ENCODE measurements at regions not wholly inside any gene's neighbourhood (a gene's known extent, or its start where the extent isn't known, plus 50 kb on each side); places are given as distances from the start of the nearest gene placed in this dataset.

GRCh38 chrX:39452401-39452800, 645.4 kb downstream of the BCOR start:
- no peak for DNase-seq

- DNase-seq = no peak
Observed at GRCh38 chrX:39453889-39454621, 643.7 kb downstream of the BCOR start.

GRCh38 chrX:39456894-39457604, 640.7 kb downstream of the BCOR start:
- no peak for DNase-seq

- no peak for DNase-seq
Observed at GRCh38 chrX:39458779-39459178, 639.0 kb downstream of the BCOR start.

- DNase-seq = no peak
Observed at GRCh38 chrX:39459204-39459603, 638.6 kb downstream of the BCOR start.

GRCh38 chrX:39459952-39460351, 637.8 kb downstream of the BCOR start:
- DNase-seq = no peak

- DNase-seq = no peak
Observed at GRCh38 chrX:39460499-39460898, 637.3 kb downstream of the BCOR start.

GRCh38 chrX:39462835-39463234, 634.9 kb downstream of the BCOR start:
- no peak for DNase-seq

- DNase-seq = no peak
Observed at GRCh38 chrX:39464253-39464652, 633.5 kb downstream of the BCOR start.

- DNase-seq = no peak
Observed at GRCh38 chrX:39465467-39465866, 632.3 kb downstream of the BCOR start.

- DNase-seq = no peak
Observed at GRCh38 chrX:39465906-39466305, 631.9 kb downstream of the BCOR start.

- DNase-seq = no peak
Observed at GRCh38 chrX:39469126-39469525, 628.6 kb downstream of the BCOR start.

GRCh38 chrX:39470588-39471407, 627.0 kb downstream of the BCOR start:
- DNase-seq = no peak

GRCh38 chrX:39472161-39472560, 625.6 kb downstream of the BCOR start:
- no peak for DNase-seq

GRCh38 chrX:39473812-39474211, 623.9 kb downstream of the BCOR start:
- DNase-seq = no peak

- DNase-seq = no peak
Observed at GRCh38 chrX:39475372-39475771, 622.4 kb downstream of the BCOR start.

- no peak for DNase-seq
Observed at GRCh38 chrX:39476604-39477021, 621.1 kb downstream of the BCOR start.

- DNase-seq = no peak
Observed at GRCh38 chrX:39477031-39477761, 620.6 kb downstream of the BCOR start.

GRCh38 chrX:39477762-39478120, 620.0 kb downstream of the BCOR start:
- DNase-seq = peak; percentile 16

- no peak for DNase-seq
Observed at GRCh38 chrX:39479856-39480255, 617.9 kb downstream of the BCOR start.

GRCh38 chrX:39480963-39481362, 616.8 kb downstream of the BCOR start:
- DNase-seq = no peak

GRCh38 chrX:39481621-39482020, 616.1 kb downstream of the BCOR start:
- no peak for DNase-seq
